GM19395 (cell line): ENCODE measurements at regions not wholly inside any gene's neighbourhood (a gene's known extent, or its start where the extent isn't known, plus 50 kb on each side); places are given as distances from the start of the nearest gene placed in this dataset.
"Not testable (repeated sequence)": the region's sequence is repeated elsewhere in the genome, so short reads cannot be mapped to it uniquely, and the experiment has no call there.

Experiments
- ATAC-seq: cut with Tn5 transposase; IDR thresholded peaks from one replicate; pipeline ENCODE4 v1.9.1; 2021; ENCODE audit warnings: mild to moderate bottlenecking, moderate library complexity; ENCODE audit not compliant: unreplicated experiment

DNA sequence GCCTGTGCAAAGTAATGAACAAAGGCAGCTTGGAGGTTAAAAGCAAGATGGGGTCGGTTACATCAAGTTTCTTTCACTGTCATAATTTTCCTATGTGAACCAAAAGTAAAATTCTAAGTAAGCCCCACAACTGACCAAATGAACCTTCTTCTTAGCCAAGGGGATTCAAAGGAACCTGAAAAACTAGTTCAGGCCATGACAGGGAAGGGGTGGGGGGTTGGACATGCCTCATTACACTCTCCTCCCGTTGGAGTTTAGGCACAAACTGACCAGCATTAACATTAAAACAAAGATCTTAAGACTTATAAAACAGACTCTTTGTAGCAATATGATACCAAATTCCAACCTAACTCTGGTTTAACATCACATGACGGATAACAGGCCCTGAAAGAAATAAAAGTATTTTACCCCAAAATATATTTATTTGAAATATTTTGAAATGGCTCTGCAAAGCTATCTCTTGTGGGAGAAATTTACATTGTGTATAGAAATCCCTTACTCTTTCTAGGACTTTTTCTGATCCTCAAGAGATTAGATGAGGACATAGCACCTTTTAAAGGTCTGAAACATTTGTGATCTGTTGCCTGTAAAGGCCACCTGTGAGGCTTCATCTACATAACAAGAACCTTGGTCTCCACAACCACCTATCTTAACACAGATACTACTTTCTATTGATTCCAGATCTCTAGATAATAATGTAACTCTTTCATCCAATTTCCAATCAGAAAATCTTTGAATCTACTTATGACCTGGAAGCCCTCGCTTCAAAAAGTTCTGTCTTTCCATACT is 1829.0 kb upstream of the MIR17HG start:
- no peak for ATAC-seq

DNA sequence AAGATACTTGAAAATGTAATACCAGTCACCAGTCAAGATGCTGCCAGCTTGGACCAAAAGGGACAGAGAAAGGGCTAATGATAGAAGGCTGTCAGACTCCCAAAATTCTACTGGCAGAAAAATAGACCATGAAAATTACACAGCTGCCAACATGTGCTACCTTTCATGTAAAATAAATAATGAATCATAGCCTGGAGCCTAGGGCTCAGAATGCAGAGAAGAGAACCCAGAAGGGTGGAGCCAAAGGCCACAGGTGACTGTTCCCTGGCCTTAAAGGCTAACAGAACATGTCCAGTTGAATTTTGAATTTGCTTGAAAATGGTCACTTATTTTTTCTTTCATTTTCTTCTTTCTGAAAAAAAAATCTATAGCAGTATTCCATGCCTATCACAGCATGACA is 1827.0 kb upstream of the MIR17HG start:
- no peak for ATAC-seq

GRCh38 chr13:89521672-89522071 is 1825.8 kb upstream of the MIR17HG start:
- ATAC-seq, result not testable (repeated sequence)

DNA sequence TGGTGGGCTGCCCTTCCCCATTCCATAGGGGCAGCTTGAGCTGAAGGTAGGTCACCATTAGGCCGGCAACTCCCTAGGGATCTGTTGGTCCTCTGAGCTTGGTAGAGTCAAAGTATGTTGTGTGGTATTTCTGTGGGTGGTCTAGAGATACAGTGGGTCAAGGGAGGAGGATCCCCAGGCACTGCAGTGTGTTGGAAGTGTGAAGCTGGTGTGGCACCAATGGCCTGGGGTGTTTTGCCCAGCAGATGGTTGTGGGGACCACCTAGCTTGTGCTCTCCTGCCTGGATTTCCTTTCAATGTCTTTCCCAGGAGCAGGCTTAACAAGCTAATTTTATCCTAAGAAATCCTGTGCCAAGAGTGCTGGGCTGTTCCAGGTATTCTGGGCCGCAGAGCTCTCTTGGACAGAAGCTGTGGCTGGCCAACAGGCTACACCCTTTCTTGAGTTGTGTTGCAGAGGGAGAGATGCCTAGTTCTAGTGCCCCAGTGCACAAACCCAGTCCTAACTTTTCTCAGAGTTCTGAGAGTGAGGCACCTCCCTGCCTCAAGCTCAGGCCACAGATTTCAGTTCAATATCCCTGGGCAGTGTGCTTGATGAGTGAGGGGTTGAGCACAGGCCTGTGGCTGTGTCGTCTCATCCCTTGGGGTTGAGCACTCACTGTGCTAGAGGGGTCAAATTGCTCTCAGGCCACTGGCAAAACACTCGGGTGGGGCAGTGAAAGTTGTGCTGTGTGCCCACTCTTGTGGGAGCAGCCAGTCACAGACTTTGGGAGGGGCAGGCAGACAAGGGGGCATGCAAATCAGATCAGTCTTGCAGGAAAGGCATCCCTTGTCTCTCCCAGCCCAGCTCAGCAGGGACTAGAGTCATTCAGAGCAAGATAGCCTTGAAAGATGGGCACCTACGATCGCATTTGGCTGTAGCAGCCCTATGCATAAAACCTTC is 1806.1 kb upstream of the MIR17HG start:
- ATAC-seq, result no peak

DNA sequence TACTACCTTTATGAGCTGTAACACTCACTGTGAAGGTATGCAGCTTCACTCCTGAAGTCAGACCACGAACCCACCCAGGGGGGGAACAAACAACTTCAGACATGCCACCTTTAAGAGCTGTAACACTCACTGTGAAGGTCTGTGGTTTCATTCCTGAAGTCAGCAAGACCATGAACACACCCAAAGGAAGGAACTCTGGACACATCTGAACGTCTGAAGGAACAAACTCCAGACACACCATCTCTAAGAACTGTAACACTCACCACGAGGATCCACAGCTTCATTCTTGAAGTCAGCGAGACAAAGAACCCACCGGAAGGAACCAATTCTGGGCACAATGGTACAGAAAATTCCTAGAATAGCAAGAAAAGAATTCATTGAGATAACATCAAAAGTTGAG is 1796.5 kb upstream of the MIR17HG start:
- no peak for ATAC-seq

DNA sequence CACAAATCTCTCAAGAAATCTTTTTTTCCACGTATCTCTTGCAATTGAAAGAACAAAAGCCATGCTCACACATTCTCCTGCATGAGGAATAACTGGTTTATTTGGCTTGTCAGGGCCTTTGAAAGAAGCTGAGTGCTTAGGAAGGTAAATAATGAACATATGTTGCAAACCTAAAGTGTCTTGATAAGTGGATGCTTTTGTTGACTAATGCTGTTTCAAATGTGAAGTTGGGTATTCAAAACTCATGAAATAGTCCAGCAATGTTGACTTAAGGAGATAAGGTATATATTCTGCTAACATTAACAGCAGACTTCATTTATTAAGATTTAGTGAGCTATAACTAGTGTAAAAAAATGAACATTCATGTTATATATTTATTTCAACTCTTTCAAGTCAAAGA is 1792.7 kb upstream of the MIR17HG start:
- ATAC-seq, result no peak

- no peak for ATAC-seq
Observed at GRCh38 chr13:89565476-89566100, 1781.9 kb upstream of the MIR17HG start.

DNA sequence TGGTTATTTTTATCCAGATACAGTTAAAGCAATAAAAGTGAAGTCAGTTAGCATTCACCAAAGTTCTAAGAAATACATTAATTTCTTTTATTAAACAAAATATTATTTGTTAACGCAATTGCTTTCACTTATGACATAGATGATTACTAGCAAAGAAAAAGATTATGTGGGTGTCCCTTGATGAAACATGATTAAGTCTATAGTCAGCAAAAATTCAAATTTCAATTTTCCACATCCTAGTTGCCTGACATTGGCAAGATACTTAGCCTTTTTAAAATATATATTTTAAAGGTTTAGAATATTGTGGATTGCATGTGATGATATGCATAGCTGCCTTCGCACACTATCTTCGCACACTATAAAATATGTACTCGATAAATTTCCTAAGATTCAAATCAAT is 1780.5 kb upstream of the MIR17HG start:
- no peak for ATAC-seq

DNA sequence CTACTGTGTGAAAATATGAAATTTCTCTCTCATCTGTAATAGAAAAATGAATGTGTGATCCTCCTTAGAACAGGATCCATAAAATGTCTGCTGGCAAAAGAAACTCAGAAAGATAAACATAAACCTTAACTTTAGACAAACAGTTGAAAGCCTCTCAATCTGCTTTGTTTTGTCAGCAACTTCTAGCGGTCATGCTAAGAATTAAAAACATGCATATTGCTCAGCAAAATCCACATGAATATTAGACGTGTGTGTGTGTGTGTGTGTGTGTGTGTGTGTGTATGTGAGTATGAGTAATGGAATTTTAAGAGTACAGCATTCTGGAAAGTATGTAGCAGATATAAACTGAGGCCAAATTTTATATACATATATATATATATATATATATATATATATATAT is 1779.2 kb upstream of the MIR17HG start:
- no peak for ATAC-seq

- no peak for ATAC-seq
Observed at GRCh38 chr13:89568746-89569145, 1778.7 kb upstream of the MIR17HG start.

GRCh38 chr13:89571676-89572075 is 1775.8 kb upstream of the MIR17HG start:
- no peak for ATAC-seq

GRCh38 chr13:89574077-89574476 is 1773.4 kb upstream of the MIR17HG start:
- no peak for ATAC-seq

DNA sequence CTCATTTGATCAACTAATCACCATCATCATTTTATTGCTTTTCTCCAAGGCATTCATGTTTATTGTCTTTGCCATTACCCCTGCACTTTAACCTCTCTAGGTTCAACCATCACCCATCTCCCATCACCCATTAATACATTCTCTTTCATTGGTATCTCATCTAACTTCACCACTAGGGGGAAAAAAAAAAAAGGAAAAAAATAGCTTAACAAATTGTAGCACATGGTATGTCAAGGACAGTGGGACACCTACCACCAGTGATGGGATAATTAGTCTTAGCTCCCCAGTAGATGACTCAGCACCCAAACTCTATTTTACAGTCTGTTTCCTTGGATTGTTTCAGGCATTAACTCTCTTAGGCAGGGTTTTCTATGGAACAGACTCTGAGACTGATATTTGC is 1770.2 kb upstream of the MIR17HG start:
- ATAC-seq, result no peak

- ATAC-seq, result no peak
Observed at GRCh38 chr13:89584058-89584620, 1763.3 kb upstream of the MIR17HG start.

DNA sequence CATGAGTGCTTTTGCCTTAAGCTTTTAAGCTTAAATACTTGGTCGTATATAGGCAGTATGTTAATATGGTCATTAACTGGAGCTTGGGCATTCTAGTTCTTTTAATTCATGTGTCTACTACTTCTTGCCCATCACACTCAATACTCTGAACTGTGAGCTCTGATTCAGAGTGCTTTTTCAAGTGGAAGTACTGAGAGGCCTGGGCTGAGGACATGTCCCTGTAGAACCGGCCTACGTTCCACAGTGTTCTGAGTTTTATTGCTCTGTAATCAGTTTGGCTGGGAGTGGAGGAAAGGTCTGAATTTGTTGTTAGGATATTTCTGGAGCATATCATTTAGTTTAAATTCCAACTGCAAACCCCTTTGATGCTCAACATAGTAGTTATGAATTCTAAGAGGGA is 1744.8 kb upstream of the MIR17HG start:
- no peak for ATAC-seq

- ATAC-seq, result no peak
Observed at GRCh38 chr13:89603187-89603586, 1744.3 kb upstream of the MIR17HG start.

- ATAC-seq, result no peak
Observed at GRCh38 chr13:89609318-89609717, 1738.2 kb upstream of the MIR17HG start.

GRCh38 chr13:89610331-89610730 is 1737.2 kb upstream of the MIR17HG start:
- ATAC-seq, result no peak

GRCh38 chr13:89610881-89611280 is 1736.6 kb upstream of the MIR17HG start:
- no peak for ATAC-seq

DNA sequence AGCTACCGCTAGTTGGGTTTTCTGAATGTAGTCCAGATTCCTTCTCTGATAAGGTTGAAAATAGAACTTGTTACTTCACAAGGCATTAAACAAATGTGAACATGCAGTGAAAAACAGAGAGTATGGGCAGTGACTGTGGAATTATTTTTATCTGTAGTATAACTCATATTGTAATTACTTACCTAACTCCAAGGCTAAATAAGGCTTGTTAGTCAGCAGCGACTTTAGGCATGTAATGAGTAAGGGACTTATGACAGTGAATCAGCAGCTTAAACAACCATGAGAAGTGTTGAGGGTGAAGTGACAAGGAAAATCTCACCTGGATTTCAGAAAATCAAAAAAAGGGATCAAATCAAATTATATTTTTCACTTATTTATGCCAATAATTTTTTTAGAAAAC is 1719.5 kb upstream of the MIR17HG start:
- ATAC-seq, result no peak

DNA sequence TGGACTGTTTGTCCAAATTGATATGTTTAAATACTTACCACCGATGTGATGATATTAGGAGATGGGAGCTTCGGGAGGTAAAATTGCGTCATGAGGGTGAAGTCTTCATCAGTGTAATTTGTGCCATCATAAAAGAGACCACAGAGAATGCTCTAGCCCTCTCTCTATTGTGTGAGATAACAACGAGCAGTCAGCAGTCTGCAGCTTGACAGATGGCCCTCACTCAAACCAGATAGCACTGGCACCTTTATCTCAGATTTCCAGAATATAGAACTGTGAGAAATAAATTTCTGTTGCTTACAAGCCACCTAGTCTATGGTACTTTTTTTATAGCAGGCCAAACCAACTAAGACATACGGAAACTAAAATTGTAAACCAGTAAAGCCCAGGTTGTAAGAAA is 1718.9 kb upstream of the MIR17HG start:
- no peak for ATAC-seq
